Right lobe of liver (tissue), 6 donors: ENCODE measurements at regions not wholly inside any gene's neighbourhood (a gene's known extent, or its start where the extent isn't known, plus 50 kb on each side); places are given as distances from the start of the nearest gene placed in this dataset.

Experiments
- ATAC-seq, 4 donors: fragments of 200-7000 bp; cut with Tn5 transposase; one replicate each; pipeline ENCODE4 v1.9.1; 2020; ENCODE audit warnings: mild to moderate bottlenecking in 4 of 4, moderate library complexity in 4 of 4
- DNase-seq, 3 donors: peaks; one replicate each; pipeline ENCODE4 v3.0.0-alpha.2; 2020
- H3K27ac ChIP-seq, 3 donors: fragments of 200-600 bp; one replicate each; pipeline ENCODE4 v1.8.0; 2022
- H3K27me3 ChIP-seq, 2 donors: fragments of 200-600 bp; one replicate each; pipeline ENCODE4 v1.8.0; 2022
- H3K36me3 ChIP-seq, 4 donors: fragments of 200-600 bp; sonication (generic) in 1 of 4; one replicate each; pipeline versions ENCODE4 v1.5.1 to v1.8.0; 2017 to 2022; ENCODE audit warnings: control low read depth in 1 of 4
- H3K4me1 ChIP-seq, 4 donors: fragments of 200-600 bp; sonication (generic) in 1 of 4; one replicate each; pipeline versions ENCODE4 v1.5.1 to v1.8.0; 2017 to 2022; ENCODE audit warnings: control low read depth in 1 of 4
- H3K4me3 ChIP-seq, 3 donors: fragments of 200-600 bp; one replicate each; pipeline ENCODE4 v1.8.0; 2022
- H3K9me3 ChIP-seq, 4 donors: fragments of 200-600 bp; sonication (generic) in 1 of 4; one replicate each; pipeline versions ENCODE4 v1.5.1 to v1.8.0; 2017 to 2022; ENCODE audit warnings: control low read depth in 1 of 4
- POLR2A ChIP-seq: fragments of 450-650 bp; IDR thresholded peaks from one replicate; pipeline ENCODE4 v1.6.1; 2017; ENCODE audit warnings: antibody characterized with exemption, mild to moderate bottlenecking
- WGBS: methylation state at CpG from one replicate; pipeline ENCODE4 v1.1.6; 2018; ENCODE audit warnings: low coverage, low lambda C conversion rate; ENCODE audit not compliant: insufficient coverage; ENCODE audit errors: missing lambda C conversion rate; 5-methylcytosine and 5-hydroxymethylcytosine counted together
- intact Hi-C, 2 donors: fragments of 100-400 bp; cut with DNase I; formaldehyde crosslinking; loops; one replicate each; pipeline versions ENCODE4 v1.11.2 to v1.14.1; 2022
- TF ChIP-seq, protein P1 (sequence below), 4 donors: fragments of 200-600 bp in 3 of 4; fragments of 450-650 bp in 1 of 4; IDR thresholded peaks; one replicate each; pipeline versions ENCODE4 v1.5.1 to v1.8.0; 2016 to 2022; ENCODE audit warnings: antibody characterized with exemption in 4 of 4, mild to moderate bottlenecking in 2 of 4
- donor health status: DM: no; HTN: yes; CAD: no.
- donor health status: DM: no; HTN: no; CAD: no.
- donor health status: DM: no; HTN: no; CAD: no.
- donor health status: DM: no; HTN: yes; CAD: no.
- donor health status: DM: no; HTN: yes; CAD: no.

DNA sequence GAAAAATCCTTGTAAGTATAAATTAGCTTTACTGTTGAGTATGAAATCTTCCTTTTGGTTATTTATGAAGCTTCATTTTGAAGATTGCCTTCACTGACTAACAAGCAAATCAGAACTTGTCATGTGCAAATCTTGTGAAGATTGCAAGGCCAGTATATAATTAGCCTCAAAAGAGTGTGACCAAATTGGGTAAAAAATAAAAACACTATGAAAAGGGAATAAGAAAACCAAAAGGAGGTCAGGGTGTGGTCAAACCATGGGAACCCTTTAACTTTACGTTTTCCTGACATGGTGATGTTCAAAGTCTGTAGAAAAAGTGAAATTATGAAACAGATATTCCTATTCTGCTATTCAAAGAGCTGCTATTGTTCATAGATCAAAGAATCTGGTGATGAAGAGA lies 230.3 kb downstream of the BCAT1 start:
- H3K4me1 ChIP-seq = no peaks in the 10 kb centered on the region
- no peak overlapping the region for H3K27ac ChIP-seq
- TF ChIP-seq POLR2A = no peak
- WGBS = 0% methylated on average over 1 of the region's 1 CpG
- intact Hi-C loops = no loop called here
- H3K36me3 ChIP-seq = no peaks in the 10 kb centered on the region
- H3K4me3 ChIP-seq = no peak overlapping the region
- no peaks in the 10 kb centered on the region for H3K9me3 ChIP-seq
- ATAC-seq = no peak
- no peak for DNase-seq
- H3K27me3 ChIP-seq = no peaks in the 10 kb centered on the region

GRCh38 chr12:24714237-24714636 lies 234.7 kb downstream of the BCAT1 start:
- WGBS = 91% methylated on average over 13 of the region's 13 CpGs
- H3K27ac ChIP-seq = no peak overlapping the region
- TF ChIP-seq, protein P1, sequence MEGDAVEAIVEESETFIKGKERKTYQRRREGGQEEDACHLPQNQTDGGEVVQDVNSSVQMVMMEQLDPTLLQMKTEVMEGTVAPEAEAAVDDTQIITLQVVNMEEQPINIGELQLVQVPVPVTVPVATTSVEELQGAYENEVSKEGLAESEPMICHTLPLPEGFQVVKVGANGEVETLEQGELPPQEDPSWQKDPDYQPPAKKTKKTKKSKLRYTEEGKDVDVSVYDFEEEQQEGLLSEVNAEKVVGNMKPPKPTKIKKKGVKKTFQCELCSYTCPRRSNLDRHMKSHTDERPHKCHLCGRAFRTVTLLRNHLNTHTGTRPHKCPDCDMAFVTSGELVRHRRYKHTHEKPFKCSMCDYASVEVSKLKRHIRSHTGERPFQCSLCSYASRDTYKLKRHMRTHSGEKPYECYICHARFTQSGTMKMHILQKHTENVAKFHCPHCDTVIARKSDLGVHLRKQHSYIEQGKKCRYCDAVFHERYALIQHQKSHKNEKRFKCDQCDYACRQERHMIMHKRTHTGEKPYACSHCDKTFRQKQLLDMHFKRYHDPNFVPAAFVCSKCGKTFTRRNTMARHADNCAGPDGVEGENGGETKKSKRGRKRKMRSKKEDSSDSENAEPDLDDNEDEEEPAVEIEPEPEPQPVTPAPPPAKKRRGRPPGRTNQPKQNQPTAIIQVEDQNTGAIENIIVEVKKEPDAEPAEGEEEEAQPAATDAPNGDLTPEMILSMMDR (IDR thresholded peaks at IDR 0.05) = no peak
- TF ChIP-seq POLR2A = no peak
- ATAC-seq (no peak), DNase-seq (no peak)
- no peaks in the 10 kb centered on the region for H3K36me3 ChIP-seq
- H3K27me3 ChIP-seq = no peaks in the 10 kb centered on the region
- no peaks in the 10 kb centered on the region for H3K9me3 ChIP-seq
- no peak overlapping the region for H3K4me3 ChIP-seq
- intact Hi-C loops = no loop called here
- H3K4me1 ChIP-seq = no peaks in the 10 kb centered on the region

- Histone ChIP-seq H3K36me3 (no peaks in the 10 kb centered on the region), H3K9me3 (no peaks in the 10 kb centered on the region), H3K27me3 (no peaks in the 10 kb centered on the region), H3K4me3 (no peak overlapping the region), H3K27ac (no peak overlapping the region), H3K4me1 (no peaks in the 10 kb centered on the region)
- WGBS = 85% methylated on average over 6 of the region's 6 CpGs
- DNase-seq (no peak), ATAC-seq (no peak)
- intact Hi-C loops = no loop called here
- TF ChIP-seq, protein P1 (IDR thresholded peaks at IDR 0.05) = no peak
These were observed 237.6 kb downstream of the BCAT1 start for GRCh38 chr12:24711056-24712008.

GRCh38 chr12:24709216-24709615 lies 239.7 kb downstream of the BCAT1 start:
- Histone ChIP-seq H3K9me3 (no peaks in the 10 kb centered on the region), H3K4me1 (no peaks in the 10 kb centered on the region), H3K27ac (no peak overlapping the region), H3K4me3 (no peak overlapping the region), H3K36me3 (no peaks in the 10 kb centered on the region), H3K27me3 (no peaks in the 10 kb centered on the region)
- DNase-seq (no peak), ATAC-seq (no peak)
- WGBS = 91% methylated on average over 2 of the region's 2 CpGs
- intact Hi-C loops = no loop called here
- TF ChIP-seq, protein P1 (IDR thresholded peaks at IDR 0.05) = no peak
- TF ChIP-seq POLR2A = no peak

DNA sequence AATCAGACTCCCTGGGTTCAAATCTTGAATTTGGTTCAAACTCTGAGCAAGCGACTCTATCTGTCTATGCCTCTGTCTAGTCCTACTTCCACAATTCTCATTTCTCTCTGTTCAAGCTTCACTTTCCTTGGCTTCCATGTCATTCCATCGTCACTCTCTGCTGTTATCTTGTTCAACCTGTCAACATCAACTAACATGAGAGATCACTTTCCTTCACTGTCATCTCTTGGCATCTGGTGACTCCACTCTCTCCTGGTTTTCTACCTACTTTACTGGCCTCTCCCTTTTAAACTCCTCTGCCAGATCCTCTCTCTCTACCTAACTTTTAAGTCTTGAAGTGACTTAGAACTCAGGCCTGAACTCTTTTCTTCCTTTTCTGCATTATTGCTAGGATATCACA lies 240.2 kb downstream of the BCAT1 start:
- intact Hi-C loops = no loop called here
- H3K4me3 ChIP-seq = no peak overlapping the region
- DNase-seq (no peak), ATAC-seq (no peak)
- no peaks in the 10 kb centered on the region for H3K27me3 ChIP-seq
- no peak for TF ChIP-seq POLR2A
- TF ChIP-seq, protein P1 (IDR thresholded peaks at IDR 0.05) = no peak
- no peak overlapping the region for H3K27ac ChIP-seq
- whole genome bisulfite sequencing = 0% methylated on average over 1 of the region's 2 CpGs
- no peaks in the 10 kb centered on the region for H3K36me3 ChIP-seq
- no peaks in the 10 kb centered on the region for H3K9me3 ChIP-seq
- H3K4me1 ChIP-seq = no peaks in the 10 kb centered on the region
